ENCODE measurements at regions not wholly inside any gene's neighbourhood (a gene's known extent, or its start where the extent isn't known, plus 50 kb on each side); places are given as distances from the start of the nearest gene placed in this dataset.
"Not testable (repeated sequence)": the region's sequence is repeated elsewhere in the genome, so short reads cannot be mapped to it uniquely, and the experiment has no call there.

DNA sequence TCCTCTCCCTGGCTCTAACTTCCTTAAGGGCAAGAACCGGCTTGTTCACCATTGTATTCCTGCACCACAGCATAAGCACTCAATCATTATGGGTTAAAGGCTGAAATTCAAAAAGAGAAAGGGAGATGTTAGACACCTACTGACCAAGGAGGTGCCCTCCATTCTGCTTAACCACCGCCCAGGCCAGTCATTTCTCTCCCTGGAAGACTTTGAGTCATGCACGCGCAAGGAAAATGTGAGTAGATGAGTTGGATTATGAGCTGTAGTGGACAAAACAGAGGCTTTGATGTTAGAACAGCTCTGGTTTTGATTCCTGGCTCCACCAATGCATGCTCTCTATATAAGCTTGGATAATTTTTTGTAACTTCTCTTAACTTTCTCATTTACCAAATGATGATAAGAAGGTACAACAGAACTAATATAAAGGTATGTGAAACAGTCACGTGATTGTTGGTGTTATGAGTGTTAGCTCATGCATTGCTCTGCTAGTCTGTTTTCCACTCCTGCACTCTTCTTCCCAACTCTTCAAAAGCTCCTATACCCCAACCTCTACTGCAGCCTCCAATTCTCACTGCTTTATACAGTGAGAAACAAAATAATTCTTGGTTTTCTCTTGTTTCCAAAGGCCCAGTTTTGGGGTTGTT is 148.4 kb upstream of the ATP11B start:
- TF ChIP-seq, protein P1, sequence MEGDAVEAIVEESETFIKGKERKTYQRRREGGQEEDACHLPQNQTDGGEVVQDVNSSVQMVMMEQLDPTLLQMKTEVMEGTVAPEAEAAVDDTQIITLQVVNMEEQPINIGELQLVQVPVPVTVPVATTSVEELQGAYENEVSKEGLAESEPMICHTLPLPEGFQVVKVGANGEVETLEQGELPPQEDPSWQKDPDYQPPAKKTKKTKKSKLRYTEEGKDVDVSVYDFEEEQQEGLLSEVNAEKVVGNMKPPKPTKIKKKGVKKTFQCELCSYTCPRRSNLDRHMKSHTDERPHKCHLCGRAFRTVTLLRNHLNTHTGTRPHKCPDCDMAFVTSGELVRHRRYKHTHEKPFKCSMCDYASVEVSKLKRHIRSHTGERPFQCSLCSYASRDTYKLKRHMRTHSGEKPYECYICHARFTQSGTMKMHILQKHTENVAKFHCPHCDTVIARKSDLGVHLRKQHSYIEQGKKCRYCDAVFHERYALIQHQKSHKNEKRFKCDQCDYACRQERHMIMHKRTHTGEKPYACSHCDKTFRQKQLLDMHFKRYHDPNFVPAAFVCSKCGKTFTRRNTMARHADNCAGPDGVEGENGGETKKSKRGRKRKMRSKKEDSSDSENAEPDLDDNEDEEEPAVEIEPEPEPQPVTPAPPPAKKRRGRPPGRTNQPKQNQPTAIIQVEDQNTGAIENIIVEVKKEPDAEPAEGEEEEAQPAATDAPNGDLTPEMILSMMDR (IDR thresholded peaks at IDR 0.05; ENCODE audit: low read depth, low read length), result no peak
- DNase-seq (ENCODE audit: low read depth in 2 of 2), result no peak
- H3K4me3 ChIP-seq (replicated peaks in 1 of 2; ENCODE audit: low read depth in 2 of 2, low read length in 2 of 2), result no peak overlapping the region

DNA sequence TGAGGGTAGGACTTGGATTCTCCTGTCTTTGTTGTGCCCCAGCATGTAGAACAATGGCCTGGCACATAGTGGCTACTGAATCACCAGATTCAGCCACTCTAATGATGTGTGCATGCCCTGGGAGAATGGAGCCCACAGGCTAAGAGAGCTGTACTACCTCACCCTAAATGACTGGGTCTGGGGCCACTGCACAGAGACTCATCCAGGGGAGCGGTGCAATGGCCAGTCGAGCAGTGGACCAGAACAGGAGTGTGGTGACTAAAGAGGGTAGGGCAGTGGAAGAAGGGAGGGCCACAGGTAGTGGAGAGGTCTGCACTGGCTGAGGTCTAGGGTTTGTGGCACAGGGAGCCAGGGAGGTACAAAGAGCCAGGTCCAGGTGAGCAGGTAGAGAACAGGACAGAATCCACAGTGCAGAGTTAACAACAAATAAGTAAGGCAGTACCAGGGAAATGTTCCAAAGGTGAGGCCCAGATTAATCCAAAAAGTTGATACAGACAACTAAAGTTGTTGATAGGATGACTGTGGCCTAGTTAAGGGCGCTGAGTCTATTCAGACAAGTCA is 142.7 kb upstream of the ATP11B start:
- no peak for DNase-seq (ENCODE audit: low read depth in 2 of 2)
- no peak overlapping the region for H3K4me3 ChIP-seq (replicated peaks in 1 of 2; ENCODE audit: low read depth in 2 of 2, low read length in 2 of 2)
- TF ChIP-seq, protein P1 (IDR thresholded peaks at IDR 0.05; ENCODE audit: low read depth, low read length), result no peak

DNA sequence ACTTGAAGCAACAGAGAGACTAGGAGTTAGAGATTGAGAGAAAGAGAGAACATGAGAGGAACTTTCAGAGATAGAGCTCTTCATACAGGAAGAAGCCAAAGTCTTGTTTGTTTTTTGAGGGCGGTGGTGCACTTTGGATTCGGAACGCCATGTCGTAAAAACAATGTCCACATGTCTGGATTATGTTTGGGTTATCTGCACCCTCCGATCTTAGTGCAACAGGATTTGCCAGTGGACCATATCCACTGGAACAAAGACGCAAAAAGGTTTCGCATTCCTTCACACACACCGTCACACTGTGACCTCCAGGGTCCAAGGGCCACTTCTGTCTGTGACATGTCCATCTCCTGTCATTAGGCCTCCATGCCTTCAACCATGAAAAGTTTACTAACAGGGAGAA is 141.8 kb upstream of the ATP11B start:
- TF ChIP-seq, protein P1 (IDR thresholded peaks at IDR 0.05; ENCODE audit: low read depth, low read length), result no peak
- H3K4me3 ChIP-seq (replicated peaks in 1 of 2; ENCODE audit: low read depth in 2 of 2, low read length in 2 of 2), result no peak overlapping the region
- DNase-seq (ENCODE audit: low read depth in 2 of 2), result no peak

DNA sequence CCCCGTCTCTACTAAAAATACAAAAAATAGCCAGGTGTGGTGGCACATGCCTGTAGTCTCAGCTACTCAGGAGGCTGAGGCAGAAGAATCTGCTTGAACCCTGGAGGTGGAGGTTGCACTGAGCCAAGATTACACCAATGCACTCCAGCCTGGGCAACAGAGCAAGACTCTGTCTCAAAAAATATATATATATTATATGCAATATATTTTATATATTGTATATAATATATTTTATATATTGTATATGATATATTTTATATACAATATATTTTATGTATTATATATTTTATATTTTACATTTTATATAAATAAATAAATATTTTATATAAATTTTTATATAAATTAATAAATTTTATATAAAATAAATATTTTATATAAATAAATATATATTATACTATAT is 140.2 kb upstream of the ATP11B start:
- DNase-seq (ENCODE audit: low read depth in 2 of 2); H3K4me3 ChIP-seq (replicated peaks in 1 of 2; ENCODE audit: low read depth in 2 of 2, low read length in 2 of 2): not testable (repeated sequence)

DNA sequence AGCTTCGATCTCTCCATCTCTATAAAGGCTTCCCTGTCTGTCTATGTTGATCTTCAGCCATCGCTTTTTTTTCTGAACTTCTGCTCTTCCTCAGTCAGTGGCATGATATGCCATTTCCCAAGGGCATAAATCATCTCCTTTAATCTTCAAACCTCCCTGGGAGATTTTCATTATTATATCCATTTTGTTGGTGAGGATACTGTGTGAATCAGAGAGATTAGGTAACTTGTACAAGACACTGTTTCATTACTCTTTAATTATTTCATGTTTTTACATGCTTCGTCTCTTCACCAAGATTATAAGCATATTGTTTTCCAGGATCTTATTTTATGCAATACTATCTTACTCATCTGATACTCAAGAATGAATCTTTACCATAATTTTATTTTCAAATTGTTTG is 124.8 kb upstream of the ATP11B start:
- DNase-seq (ENCODE audit: low read depth in 2 of 2), result no peak
- no peak overlapping the region for H3K4me3 ChIP-seq (replicated peaks in 1 of 2; ENCODE audit: low read depth in 2 of 2, low read length in 2 of 2)
- TF ChIP-seq, protein P1 (IDR thresholded peaks at IDR 0.05; ENCODE audit: low read depth, low read length), result no peak

DNA sequence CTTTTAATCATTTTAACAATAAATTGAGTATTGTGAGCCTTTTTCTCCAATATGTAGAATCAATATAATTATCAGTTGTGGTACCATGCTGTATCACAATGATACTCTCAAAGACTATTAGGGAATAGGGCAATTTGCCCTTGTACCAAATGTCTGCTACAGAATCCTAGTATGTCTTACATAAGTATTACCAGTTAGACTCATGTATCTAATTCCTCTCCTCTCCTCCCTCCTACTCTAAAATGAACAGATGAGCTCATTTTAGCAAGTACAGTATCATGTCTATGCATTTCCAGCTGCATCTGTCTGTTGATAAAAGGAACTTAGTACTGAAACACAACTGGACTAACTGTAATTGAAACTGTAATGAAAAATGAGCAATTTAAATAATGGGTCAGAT is 124.3 kb upstream of the ATP11B start:
- no peak overlapping the region for H3K4me3 ChIP-seq (replicated peaks in 1 of 2; ENCODE audit: low read depth in 2 of 2, low read length in 2 of 2)
- TF ChIP-seq, protein P1 (IDR thresholded peaks at IDR 0.05; ENCODE audit: low read depth, low read length), result no peak
- no peak for DNase-seq (ENCODE audit: low read depth in 2 of 2)

DNA sequence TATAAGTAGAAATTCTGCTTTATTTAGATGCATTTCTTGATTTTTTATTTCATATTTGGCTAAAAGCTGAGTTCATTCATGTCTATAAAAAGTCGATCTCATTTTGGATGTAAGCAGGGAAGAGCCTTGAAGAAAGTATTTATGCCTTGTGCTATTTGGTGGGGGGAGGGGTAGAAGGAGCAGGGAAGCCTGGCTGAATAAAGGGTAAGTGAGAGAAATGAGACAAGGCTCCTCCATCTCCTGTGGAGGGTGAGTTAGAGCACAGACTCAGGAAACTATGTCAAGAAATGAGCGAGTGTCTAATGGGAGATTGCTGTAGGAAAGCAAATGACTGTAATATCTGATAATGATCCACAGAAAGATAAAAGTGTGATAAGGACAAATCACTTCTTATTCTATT is 121.8 kb upstream of the ATP11B start:
- TF ChIP-seq, protein P1 (IDR thresholded peaks at IDR 0.05; ENCODE audit: low read depth, low read length), result no peak
- DNase-seq (ENCODE audit: low read depth in 2 of 2), result no peak
- no peak overlapping the region for H3K4me3 ChIP-seq (replicated peaks in 1 of 2; ENCODE audit: low read depth in 2 of 2, low read length in 2 of 2)

Measured in cardiac fibroblast (primary cell).